Central memory CD4-positive, alpha-beta T cell (primary cell): ENCODE measurements at regions not wholly inside any gene's neighbourhood (a gene's known extent, or its start where the extent isn't known, plus 50 kb on each side); places are given as distances from the start of the nearest gene placed in this dataset.
"Not testable (repeated sequence)": the region's sequence is repeated elsewhere in the genome, so short reads cannot be mapped to it uniquely, and the experiment has no call there.

ENCODE experiments used
- DNase-seq: peaks from one replicate; pipeline ENCODE4 v3.0.0; 2022

GRCh38 chr9:29966247-29966646, 2393.0 kb upstream of the C9orf72 start:
- no peak for DNase-seq

GRCh38 chr9:29968831-29969230, 2395.6 kb upstream of the C9orf72 start:
- no peak for DNase-seq

DNA sequence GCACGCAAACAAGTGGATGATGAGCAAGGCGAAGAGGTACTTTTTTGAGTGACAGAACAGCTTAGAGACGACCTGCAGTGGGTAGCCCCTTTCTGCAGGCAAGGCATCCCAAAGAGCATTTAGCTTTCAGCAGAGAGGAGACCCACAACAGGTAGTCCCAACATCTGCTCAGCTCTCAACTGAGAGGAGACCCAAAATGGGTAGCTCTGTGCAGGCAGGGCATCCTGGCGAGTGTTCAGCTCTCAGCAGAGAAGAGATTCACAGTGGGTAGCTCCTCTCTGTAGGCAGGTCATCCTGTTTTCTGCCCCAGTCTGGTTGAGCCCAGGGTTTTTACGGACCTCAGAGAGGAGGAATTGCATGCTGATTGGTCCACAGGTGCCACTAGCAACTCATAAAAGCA, 2396.1 kb upstream of the C9orf72 start:
- no peak for DNase-seq

- no peak for DNase-seq
Observed at GRCh38 chr9:29969856-29970647, 2396.8 kb upstream of the C9orf72 start.

DNA sequence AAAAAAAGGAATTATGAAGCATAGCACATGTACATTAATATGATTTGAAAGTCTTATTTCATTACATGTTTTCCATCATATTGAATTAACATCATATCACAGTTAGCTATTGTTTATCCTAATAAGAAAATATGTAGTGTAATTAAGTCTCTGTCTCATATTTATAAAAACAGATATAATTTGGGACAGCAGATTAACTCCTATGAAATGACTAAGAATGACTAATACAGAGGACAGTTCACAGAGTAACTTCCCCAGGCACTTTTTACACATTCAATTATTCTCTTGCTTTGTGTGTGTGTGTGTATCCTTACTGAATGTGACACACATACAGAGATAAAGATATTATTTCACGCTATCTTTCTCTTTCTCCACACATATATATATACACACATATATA, 2400.9 kb upstream of the C9orf72 start:
- no peak for DNase-seq

DNA sequence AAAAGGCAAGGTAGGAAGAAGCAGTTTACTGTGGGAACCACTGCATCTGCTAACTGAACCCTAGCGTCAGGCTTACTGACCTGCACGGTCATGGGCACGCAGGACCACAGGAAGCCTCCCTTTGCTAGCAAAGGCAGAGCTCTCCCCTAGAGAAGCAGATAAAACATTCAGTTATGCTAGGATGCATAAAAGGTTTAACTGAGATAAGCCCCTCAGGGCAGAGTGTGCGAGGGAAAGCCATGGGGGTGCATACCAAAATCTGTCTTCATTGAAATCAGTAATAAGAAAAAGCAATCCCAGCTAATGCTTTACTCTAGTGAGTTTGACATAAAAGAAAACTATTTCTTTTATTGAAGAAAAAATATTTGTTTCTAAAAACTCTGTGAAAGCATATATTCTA, 2403.7 kb upstream of the C9orf72 start:
- no peak for DNase-seq

- DNase-seq, result no peak
Observed at GRCh38 chr9:29981013-29981412, 2403.4 kb upstream of the ACO1 start.

GRCh38 chr9:29999645-30000044, 2384.8 kb upstream of the ACO1 start:
- DNase-seq, result no peak

- no peak for DNase-seq
Observed at GRCh38 chr9:30010691-30011090, 2373.8 kb upstream of the ACO1 start.

GRCh38 chr9:30012622-30013021, 2371.8 kb upstream of the ACO1 start:
- no peak for DNase-seq

GRCh38 chr9:30015073-30015472, 2369.4 kb upstream of the ACO1 start:
- no peak for DNase-seq

GRCh38 chr9:30020161-30020560, 2364.3 kb upstream of the ACO1 start:
- DNase-seq, result no peak

DNA sequence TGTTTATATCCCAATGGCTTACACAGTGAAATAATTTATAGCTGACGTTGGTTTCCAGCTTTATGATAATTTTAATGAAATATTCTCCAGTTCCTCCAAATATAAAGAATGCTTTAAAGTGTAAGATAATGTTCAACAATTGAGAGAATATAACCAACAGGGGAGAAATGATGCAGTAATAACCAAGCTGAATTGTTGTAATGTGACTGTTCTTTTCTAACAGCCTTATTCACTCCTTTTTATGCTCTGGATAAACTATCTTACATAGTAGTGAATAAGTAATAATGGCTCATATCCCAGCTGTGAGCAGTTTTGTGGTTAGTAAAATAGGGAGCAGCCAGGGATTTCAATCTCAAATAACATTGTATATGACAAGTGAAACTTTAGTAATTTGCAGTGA, 2348.7 kb upstream of the ACO1 start:
- no peak for DNase-seq

DNA sequence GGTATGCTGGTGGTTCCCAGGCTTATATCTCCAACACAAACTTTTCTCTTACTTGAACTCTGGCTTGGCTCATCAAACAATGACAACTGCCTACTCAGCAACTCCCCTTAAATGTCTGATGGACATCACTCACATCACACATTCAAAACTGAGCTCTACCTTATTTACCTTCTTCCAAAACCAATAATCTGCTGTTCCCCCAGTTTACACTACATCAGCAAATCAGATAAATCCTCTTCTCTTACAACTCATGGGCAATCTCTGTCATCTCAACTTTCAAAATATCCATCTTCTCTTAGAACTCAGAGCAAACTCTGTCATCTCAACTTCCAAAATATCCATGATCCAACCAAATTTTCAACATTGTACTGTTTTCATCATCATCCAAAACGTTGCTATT, 2347.9 kb upstream of the ACO1 start:
- DNase-seq, result no peak

DNA sequence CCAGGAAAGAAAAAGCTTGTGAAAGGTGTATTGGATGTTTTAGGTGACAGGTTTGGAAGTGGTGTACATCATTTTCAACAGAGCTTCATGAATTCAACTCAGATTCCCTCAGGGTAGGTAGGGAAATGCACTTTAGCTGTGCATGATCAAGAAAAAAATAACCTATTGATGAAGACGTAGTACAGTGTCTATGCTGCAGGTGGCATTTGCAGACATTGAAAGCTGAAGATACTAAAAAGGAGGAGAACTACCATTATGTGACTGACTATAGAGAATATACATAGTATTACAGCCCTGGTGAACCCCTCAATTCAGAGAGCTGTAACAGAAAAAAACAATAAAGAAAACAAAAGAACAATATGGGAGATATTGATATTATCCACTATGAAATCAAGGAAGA, 2344.7 kb upstream of the ACO1 start:
- DNase-seq, result no peak

GRCh38 chr9:30048396-30048795, 2336.0 kb upstream of the ACO1 start:
- DNase-seq, result no peak

- DNase-seq, result no peak
Observed at GRCh38 chr9:30058463-30058862, 2326.0 kb upstream of the ACO1 start.

DNA sequence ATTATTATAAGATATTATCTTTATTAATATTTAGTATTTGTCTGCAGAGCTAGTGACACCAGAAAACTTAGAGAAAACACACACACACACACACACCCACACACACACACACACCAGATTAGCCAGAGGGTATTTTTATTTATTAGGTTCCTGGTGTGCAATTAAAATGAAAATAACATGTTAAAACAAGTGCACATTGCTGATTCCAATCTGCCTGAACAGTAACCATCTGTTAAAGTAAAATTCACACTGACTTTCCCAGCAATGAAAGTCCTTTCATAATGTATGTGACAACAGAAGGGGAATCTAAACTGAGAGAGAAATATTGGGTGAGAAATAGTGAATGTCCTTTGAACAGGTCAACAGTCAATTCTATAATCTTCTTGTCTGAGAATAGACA, 2323.5 kb upstream of the ACO1 start:
- no peak for DNase-seq

GRCh38 chr9:30065888-30066287, 2318.6 kb upstream of the ACO1 start:
- no peak for DNase-seq

DNA sequence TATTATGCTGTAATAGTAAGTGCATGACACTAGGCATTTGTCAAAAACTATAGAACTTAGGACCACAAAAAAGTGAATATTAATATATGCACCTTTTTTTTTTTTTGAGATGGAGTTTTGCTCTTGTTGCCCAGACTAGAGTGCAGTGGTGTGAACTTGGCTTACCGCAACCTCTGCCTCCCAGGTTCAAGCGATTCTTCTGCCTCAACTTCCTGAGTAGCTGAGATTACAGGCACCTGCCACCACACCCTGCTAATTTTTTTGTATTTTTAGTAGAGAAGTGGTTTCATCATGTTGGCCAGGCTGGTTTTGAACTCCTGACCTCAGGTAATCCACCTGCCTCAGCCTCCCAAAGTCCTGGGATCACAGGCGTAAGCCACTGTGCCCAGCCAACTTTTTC, 2315.2 kb upstream of the ACO1 start:
- not testable (repeated sequence) for DNase-seq

GRCh38 chr9:30075022-30075421, 2309.4 kb upstream of the ACO1 start:
- no peak for DNase-seq

GRCh38 chr9:30075451-30076199, 2308.8 kb upstream of the ACO1 start:
- peak; percentile 16 for DNase-seq

- DNase-seq, result no peak
Observed at GRCh38 chr9:30078195-30078594, 2306.2 kb upstream of the ACO1 start.

DNA sequence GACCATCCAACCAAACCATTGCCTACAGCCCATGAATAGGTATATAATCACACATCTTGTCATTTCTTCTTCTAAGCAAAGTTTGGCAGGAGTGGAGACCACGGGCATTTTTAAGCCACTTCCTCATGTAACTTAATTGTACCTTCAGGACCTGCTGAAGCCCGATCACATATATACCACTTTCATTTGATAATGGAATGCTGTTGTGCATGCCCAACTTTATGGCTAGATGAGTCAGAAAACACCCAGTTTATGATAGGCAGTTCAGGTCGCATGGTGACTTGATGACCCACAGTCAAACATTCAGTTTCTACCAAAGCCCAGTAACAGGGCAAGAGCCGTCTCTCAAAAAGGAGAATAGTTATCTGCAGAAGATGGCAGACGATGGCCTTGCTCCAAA, 2295.0 kb upstream of the ACO1 start:
- DNase-seq, result no peak
